ENCODE measurements at regions not wholly inside any gene's neighbourhood (a gene's known extent, or its start where the extent isn't known, plus 50 kb on each side); places are given as distances from the start of the nearest gene placed in this dataset.

- no peak for FAIRE-seq
Observed at GRCh38 chr6:43879722-43880121, 109.7 kb downstream of the VEGFA start.

DNA sequence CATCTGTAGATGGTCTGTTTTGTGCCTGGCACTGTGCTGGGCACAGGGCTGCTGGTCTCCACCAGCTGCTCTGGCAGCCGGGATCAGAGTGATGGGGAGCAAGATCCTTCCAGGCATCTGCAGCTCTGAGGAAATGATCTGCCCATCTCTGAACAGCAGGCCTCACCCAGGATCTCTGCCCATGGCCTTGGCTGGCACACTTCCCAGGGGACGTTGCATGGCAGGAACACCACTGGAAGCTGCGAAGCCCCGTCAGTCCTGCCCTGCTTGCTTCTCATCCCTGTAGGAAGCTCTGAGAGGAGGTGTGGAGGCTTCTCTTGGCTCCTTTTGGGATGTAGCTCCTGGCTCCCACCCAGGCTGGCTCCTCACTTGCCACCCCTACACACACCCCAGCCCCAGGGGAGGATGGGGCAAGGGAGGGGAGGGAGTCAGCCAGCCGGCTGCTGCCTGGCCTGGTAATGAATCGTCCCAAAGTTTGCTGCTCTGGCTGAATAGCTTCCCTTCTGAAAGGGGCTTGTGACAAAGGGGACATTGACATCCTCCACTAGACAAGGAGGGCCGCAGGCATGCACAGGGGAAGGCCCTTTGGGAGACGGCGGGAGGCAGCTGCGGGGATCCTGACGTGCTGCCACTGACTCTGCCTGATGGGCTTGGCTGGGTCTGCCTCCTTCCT lies 108.9 kb downstream of the VEGFA start:
- no peak for FAIRE-seq

DNA sequence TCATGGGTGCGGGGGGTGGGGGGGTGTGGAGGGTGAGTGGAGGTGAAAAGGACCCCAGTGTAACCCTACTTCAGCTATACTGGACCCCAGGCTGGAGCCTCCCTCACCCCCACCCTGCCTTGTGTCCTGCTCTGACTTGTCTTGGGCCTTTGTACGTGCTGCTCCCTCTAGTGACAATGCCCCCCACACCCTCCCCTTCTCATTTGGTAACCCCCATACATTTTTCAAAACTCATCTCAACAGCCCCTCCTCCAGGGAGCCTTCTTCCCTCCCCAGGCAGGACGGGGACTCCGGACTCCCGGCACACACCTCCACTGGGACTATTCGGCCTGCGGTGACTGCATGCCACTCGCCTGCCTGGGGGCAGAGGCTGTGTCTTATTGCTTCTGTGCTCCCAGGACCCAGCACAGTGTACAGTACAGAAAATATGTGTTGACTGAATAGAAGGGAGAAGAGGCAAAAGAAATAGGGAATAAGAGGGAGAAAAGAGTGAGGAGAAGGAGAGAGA lies 108.2 kb downstream of the VEGFA start:
- no peak for FAIRE-seq

DNA sequence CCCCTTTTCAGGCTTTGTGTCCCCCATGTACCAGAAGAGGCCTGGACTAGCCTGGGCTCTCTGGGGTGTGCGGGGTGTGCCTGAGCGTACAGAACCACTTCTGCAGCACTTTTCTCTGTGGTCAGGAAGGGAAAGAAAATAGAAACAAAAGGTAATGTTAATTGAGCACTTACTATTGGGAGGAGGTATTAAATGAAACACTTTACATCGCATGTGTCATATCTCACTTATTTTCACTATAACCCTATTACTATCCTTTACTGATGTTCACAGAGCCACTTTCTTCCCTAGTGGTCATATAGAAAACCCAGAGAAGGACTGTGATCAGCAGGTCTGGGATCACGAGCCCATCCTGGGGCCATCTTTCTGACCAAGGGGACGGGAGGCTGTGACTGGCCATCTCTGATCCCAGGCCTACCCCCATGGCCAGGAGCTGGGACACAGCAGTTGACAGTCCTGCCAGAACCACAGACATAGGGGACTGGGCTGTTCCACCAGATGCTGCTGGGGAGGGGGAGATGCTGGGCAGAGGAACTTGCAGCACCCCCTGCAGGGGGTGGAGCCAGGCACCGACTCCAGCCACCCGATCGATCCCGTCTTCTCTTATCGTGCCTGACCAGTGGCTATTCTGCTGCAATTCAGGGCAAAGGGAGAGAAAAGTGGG lies 107.6 kb downstream of the VEGFA start:
- no peak for FAIRE-seq

GRCh38 chr6:43877036-43877435 lies 107.0 kb downstream of the VEGFA start:
- no peak for FAIRE-seq

GRCh38 chr6:43876602-43877001 lies 106.6 kb downstream of the VEGFA start:
- no peak for FAIRE-seq

GRCh38 chr6:43875849-43876572 lies 106.0 kb downstream of the VEGFA start:
- FAIRE-seq = no peak

DNA sequence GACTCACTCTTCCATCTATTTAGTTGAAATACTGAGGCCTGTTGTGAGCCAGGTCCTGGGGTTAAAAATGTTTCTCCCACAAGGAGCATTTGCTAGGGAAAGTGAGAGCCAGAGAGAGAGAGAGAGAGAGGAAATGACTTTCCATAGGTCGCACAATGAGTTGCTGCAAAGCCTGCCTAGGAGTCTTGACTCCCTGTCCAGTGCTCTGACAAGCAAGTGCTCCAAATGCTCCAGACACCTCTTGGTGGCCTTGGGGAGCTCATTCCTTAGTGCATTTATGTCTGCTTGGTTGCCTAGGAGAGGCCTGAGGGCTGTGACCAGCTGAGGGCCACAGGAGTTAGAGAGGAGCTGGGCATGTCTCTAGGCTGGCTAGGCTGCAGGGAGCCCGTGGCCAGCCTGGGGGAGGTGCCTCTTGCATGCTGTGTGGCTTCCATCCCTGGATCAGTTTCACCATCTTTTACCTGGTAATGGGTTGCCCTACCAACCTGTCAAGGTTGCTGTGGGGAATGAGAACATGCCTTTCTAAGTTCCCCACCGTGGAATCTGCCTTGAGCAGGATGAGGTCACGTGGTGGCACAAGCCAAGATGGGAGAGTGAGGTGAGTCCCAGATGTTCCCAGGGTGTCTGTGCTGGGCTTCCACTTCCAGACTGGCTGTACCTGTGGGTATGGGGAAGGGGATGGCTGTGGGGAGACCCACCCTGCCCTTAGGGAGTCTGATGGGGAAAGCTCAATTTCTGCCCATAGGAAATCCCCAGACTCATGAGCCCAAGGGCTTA lies 105.0 kb downstream of the VEGFA start:
- no peak for FAIRE-seq

GRCh38 chr6:43873806-43874714 lies 104.0 kb downstream of the VEGFA start:
- FAIRE-seq = no peak

GRCh38 chr6:43871933-43872332 lies 101.9 kb downstream of the VEGFA start:
- FAIRE-seq = no peak

GRCh38 chr6:43871284-43871683 lies 101.3 kb downstream of the VEGFA start:
- FAIRE-seq = no peak

- no peak for FAIRE-seq
Observed at GRCh38 chr6:43870660-43871061, 100.7 kb downstream of the VEGFA start.

DNA sequence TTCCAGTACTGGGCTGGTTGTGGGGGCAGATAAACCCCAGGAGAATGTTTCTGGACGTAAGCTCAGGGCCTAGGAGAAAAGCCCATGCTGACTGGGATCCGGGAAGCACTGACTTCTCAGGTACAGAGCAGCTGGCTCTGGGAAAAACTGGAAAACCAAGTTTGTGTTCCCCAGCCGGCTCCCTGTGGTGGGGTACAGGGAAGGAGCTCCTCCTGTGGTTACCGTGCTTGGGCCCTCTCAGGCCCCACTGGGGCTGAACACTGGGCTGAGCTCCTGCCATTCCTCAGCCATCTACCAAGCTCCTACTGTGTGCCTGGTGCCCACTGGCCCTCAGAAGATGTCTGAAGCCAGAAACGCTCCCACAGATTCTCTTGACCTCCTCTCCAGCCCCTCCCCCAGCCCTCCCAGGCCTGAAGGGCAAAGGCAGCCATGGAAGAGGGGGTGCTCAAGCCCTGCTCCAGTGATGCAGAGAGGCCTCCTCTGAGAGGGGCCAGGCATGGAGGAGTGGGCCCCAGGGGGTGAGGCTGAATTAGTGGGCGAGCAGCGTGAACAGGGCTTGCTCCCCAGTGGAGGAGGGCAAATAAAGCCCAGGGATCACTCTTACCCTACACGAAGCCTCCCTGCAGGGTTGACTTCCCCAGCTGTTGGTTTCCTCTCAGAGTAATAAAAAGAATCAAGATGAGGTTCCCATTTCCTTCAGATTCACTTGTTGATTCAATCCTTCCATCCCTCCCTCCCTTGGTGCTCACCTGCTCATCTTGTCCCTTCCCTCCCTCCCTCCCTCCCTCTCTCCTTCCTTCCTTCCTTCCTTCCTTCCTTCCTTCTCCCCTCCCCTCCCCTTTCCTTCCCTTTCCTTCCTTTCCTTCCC lies 100.0 kb downstream of the VEGFA start:
- no peak for FAIRE-seq

- FAIRE-seq = no peak
Observed at GRCh38 chr6:43869079-43869710, 99.2 kb downstream of the VEGFA start.

- no peak for FAIRE-seq
Observed at GRCh38 chr6:43868467-43868866, 98.5 kb downstream of the VEGFA start.

DNA sequence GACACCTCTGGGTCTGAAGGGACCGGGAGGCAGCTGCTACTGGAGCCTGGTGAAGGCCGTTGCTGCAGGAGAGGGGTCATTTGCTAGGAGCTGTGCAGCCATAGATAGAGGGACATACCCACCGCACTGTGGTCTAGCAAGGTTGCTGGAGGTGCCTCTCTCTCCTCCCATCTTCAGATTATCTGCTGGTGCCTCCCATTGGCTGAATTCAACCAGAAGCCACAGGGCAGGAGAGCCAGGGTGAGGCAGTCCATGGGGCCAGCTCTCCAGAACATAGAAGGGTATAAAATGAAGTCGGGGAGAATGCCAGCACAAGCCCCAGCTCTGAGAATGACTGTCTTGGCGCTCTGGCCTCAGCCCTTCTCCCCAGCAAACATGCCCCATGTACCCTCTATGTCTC lies 98.0 kb downstream of the VEGFA start:
- FAIRE-seq = no peak

DNA sequence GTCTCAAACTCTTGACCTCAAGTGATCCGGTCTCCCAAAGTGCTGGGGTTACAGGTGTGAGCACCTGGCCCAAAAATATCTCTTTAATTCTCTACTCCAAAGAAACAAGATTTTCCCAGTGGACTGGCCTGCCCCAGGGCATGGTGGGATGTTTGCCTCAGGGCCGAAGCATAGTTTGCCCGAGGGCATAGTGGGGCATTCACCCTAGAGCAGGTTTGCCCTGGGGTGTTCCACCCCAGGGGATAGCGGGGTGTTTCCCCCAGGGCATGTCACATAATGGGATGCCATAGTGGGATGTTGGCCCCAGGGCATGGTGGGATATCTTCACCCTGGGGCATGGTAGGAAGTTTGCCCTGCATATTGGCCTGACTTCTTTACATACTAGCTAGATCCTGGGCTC lies 97.2 kb downstream of the VEGFA start:
- FAIRE-seq = no peak

GRCh38 chr6:43865932-43866645 lies 96.1 kb downstream of the VEGFA start:
- no peak for FAIRE-seq

GRCh38 chr6:43865086-43865485 lies 95.1 kb downstream of the VEGFA start:
- FAIRE-seq = no peak

DNA sequence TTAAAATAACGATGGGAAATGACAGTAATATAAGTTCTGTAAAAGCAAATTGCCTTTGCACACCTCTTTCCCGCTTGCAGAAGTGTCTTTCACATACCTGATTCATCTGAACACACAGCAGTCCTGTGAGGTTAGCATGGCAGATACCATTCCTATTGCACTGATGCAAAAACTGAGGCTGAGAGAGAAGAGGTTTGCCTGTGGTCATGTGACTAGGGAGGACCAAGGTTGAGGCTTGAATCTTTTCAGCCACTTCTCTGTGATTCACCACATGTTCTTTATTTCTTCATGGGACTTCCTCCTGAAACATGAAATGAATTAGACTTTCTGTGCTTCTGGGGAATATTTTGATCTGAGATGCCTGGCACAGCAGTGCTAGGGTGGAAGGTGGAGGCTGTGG lies 92.9 kb downstream of the VEGFA start:
- no peak for FAIRE-seq
